HCT116 (cell line): ENCODE measurements at regions not wholly inside any gene's neighbourhood (a gene's known extent, or its start where the extent isn't known, plus 50 kb on each side); places are given as distances from the start of the nearest gene placed in this dataset.

Experiments used
- ATAC-seq: fragments of 200-7000 bp; cut with Tn5 transposase; 2 replicates; pipeline ENCODE4 v1.9.1; 2020; ENCODE audit warnings: mild to moderate bottlenecking, moderate library complexity
- BruUV-seq: library from RNA; stranded (reverse); fragments of 400-500 nt; replicated peaks from 2 replicates; lab custom pipeline; 2021; lab: Mats Ljungman, UMichigan
- CTCF ChIA-PET: fragments of 300-600 bp; sonication (Branson Sonifier 250); formaldehyde crosslinking; loops from one replicate; lab custom pipeline; 2021; ENCODE audit warnings: antibody characterized with exemption; lab: Charles Lee
- POLR2A ChIA-PET: fragments of 300-600, 350-600 bp; sonication (Branson Sonifier 250); formaldehyde crosslinking; loops from one replicate; lab custom pipeline; 2021; ENCODE audit warnings: antibody characterized with exemption; lab: Charles Lee
- RAD21 ChIA-PET, 2 experiments: fragments of 300-600 bp; sonication (Branson Sonifier 250); formaldehyde crosslinking; loops; one replicate each; lab custom pipeline; 2023; ENCODE audit warnings: low total read pairs in 2 of 2; ENCODE audit not compliant: uncharacterized antibody in 2 of 2, unreplicated experiment in 2 of 2, low non-redundant PET in 1 of 2; lab: Charles Lee
- DNase-seq: peaks from one replicate; pipeline ENCODE4 v3.0.0-alpha.2; 2010; ENCODE audit warnings: low read depth, low spot score
- H2AFZ ChIP-seq: fragments of 200-600 bp; shearing (Covaris generic), sonication (generic); 2 replicates; pipeline ENCODE4 v1.6.1; 2017; ENCODE audit warnings: low read depth, mixed run types, mixed read lengths, antibody characterized with exemption, low read length; ENCODE audit not compliant: poor library complexity, severe bottlenecking
- H3K27ac ChIP-seq: 2 replicates; pipeline ENCODE4 v1.5.1; 2012; ENCODE audit warnings: low read depth, low read length
- H3K27me3 ChIP-seq: fragments of 200-600 bp; sonication (generic); 2 replicates; pipeline ENCODE4 v1.6.1; 2016; ENCODE audit warnings: mixed run types, low read length, mixed read lengths; ENCODE audit not compliant: insufficient read depth
- H3K36me3 ChIP-seq, 2 experiments: fragments of 200-500 bp in 1 of 2; fragments of 200-600 bp in 1 of 2; sonication (Bioruptor generic) in 1 of 2; sonication (generic) in 1 of 2; 2 replicates each; pipeline versions ENCODE4 v1.5.1 to v1.6.1; 2014 to 2016; ENCODE audit warnings: low read length in 2 of 2, inconsistent platforms in 1 of 2, mixed read lengths in 1 of 2, mixed run types in 1 of 2; ENCODE audit not compliant: insufficient read depth in 2 of 2, control insufficient read depth in 1 of 2
- H3K4me1 ChIP-seq, 2 experiments: fragments of 200-600 bp in 1 of 2; sonication (generic) in 1 of 2; 2 replicates each; pipeline versions ENCODE4 v1.5.1 to v1.6.1; 2012 to 2017; ENCODE audit warnings: low read length in 2 of 2, inconsistent platforms in 1 of 2, mild to moderate bottlenecking in 1 of 2, mixed read lengths in 1 of 2, mixed run types in 1 of 2, moderate library complexity in 1 of 2; ENCODE audit not compliant: insufficient read depth in 2 of 2, control insufficient read depth in 1 of 2
- H3K4me2 ChIP-seq: fragments of 200-600 bp; sonication (generic); 2 replicates; pipeline ENCODE4 v1.6.1; 2017; ENCODE audit warnings: mixed run types, low read length, mixed read lengths
- H3K4me3 ChIP-seq, 2 experiments: fragments of 200-600 bp in 1 of 2; sonication (generic) in 1 of 2; replicated peaks in 1 of 2; 2 replicates each; pipeline ENCODE4 v1.5.1; 2011 to 2016; ENCODE audit warnings: low read length in 2 of 2, control low read depth in 1 of 2, low read depth in 1 of 2, mild to moderate bottlenecking in 1 of 2, mixed read lengths in 1 of 2, mixed run types in 1 of 2
- H3K79me2 ChIP-seq: fragments of 200-600 bp; sonication (generic); 2 replicates; pipeline ENCODE4 v1.6.1; 2017; ENCODE audit warnings: mild to moderate bottlenecking, mixed run types, low read length, moderate library complexity, mixed read lengths; ENCODE audit not compliant: insufficient read depth
- H3K9ac ChIP-seq: fragments of 200-600 bp; sonication (generic); 2 replicates; pipeline ENCODE4 v1.6.1; 2016; ENCODE audit warnings: low read length, mixed read lengths
- H3K9me2 ChIP-seq: fragments of 200-600 bp; sonication (generic), shearing (Covaris generic); 2 replicates; pipeline ENCODE4 v1.6.1; 2017; ENCODE audit warnings: mixed run types, mild to moderate bottlenecking, moderate library complexity; ENCODE audit not compliant: insufficient read depth
- H3K9me3 ChIP-seq, 2 experiments: fragments of 200-500 bp in 1 of 2; fragments of 200-600 bp in 1 of 2; sonication (Bioruptor generic) in 1 of 2; sonication (generic) in 1 of 2; 2 replicates each; pipeline ENCODE4 v1.6.1; 2014 to 2017; ENCODE audit warnings: low read length in 2 of 2, mixed read lengths in 2 of 2, inconsistent platforms in 1 of 2, low read depth in 1 of 2, mild to moderate bottlenecking in 1 of 2, mixed run types in 1 of 2, moderate library complexity in 1 of 2; ENCODE audit not compliant: control insufficient read depth in 1 of 2, insufficient read depth in 1 of 2
- H4K20me1 ChIP-seq: fragments of 200-600 bp; sonication (generic), shearing (Covaris generic); 2 replicates; pipeline ENCODE4 v1.6.1; 2017; ENCODE audit warnings: mixed run types, mild to moderate bottlenecking, moderate library complexity; ENCODE audit not compliant: insufficient read depth
- ATF3 ChIP-seq: IDR thresholded peaks from 2 replicates; pipeline ENCODE4 v1.6.1; 2012
- CBX3 ChIP-seq: IDR thresholded peaks from 2 replicates; pipeline ENCODE4 v1.6.1; 2012; ENCODE audit warnings: low read depth
- CEBPB ChIP-seq: IDR thresholded peaks from 2 replicates; pipeline ENCODE4 v1.6.1; 2012; ENCODE audit warnings: low read depth
- CTCF ChIP-seq, 3 experiments: fragments of 200-600 bp in 1 of 3; sonication (generic) in 1 of 3; IDR thresholded peaks in 2 of 3; conservative IDR thresholded peaks in 1 of 3; 2 replicates each; pipeline ENCODE4 v1.5.1; 2012 to 2017; ENCODE audit warnings: low read depth in 2 of 3, low read length in 2 of 3, antibody characterized with exemption in 1 of 3, borderline replicate concordance in 1 of 3, control low read depth in 1 of 3, mild to moderate bottlenecking in 1 of 3, mixed read lengths in 1 of 3, mixed run types in 1 of 3, moderate library complexity in 1 of 3; ENCODE audit not compliant: insufficient read depth in 1 of 3
- EGR1 ChIP-seq: IDR thresholded peaks from 2 replicates; pipeline ENCODE4 v1.6.1; 2012; ENCODE audit warnings: low read depth
- ELF1 ChIP-seq: IDR thresholded peaks from 2 replicates; pipeline ENCODE4 v1.6.1; 2012; ENCODE audit warnings: low read depth, borderline replicate concordance
- EZH2 ChIP-seq: fragments of 200-600 bp; sonication (generic); IDR thresholded peaks from 2 replicates; pipeline ENCODE4 v1.6.1; 2017; ENCODE audit warnings: antibody characterized with exemption, mixed run types
- EZH2phosphoT487 ChIP-seq: fragments of 200-600 bp; IDR thresholded peaks from 2 replicates; pipeline ENCODE4 v1.6.1; 2018; ENCODE audit warnings: antibody characterized with exemption, borderline replicate concordance
- FOSL1 ChIP-seq: IDR thresholded peaks from 2 replicates; pipeline ENCODE4 v1.6.1; 2012; ENCODE audit warnings: low read depth
- POLR2A ChIP-seq: IDR thresholded peaks from 2 replicates; pipeline ENCODE4 v1.7.0; 2011; ENCODE audit warnings: borderline replicate concordance; ENCODE audit not compliant: insufficient read depth, insufficient read length; ENCODE audit errors: extremely low read depth
- POLR2AphosphoS5 ChIP-seq: IDR thresholded peaks from 2 replicates; pipeline ENCODE4 v1.6.1; 2011; ENCODE audit warnings: mild to moderate bottlenecking, low read depth, low read length, moderate library complexity
- SIN3A ChIP-seq: IDR thresholded peaks from 2 replicates; pipeline ENCODE4 v1.6.1; 2012; ENCODE audit warnings: low read depth
- SP1 ChIP-seq: IDR thresholded peaks from 2 replicates; pipeline ENCODE4 v1.6.1; 2012; ENCODE audit warnings: low read depth
- SRF ChIP-seq: IDR thresholded peaks from 2 replicates; pipeline ENCODE4 v1.6.1; 2012; ENCODE audit warnings: low read depth
- TCF7L2 ChIP-seq: IDR thresholded peaks from 2 replicates; pipeline ENCODE4 v1.7.0; 2011; ENCODE audit warnings: borderline replicate concordance, inconsistent platforms; ENCODE audit not compliant: insufficient read depth, insufficient read length; ENCODE audit errors: extremely low read depth
- ZBTB33 ChIP-seq: IDR thresholded peaks from 2 replicates; pipeline ENCODE4 v1.6.1; 2011; ENCODE audit warnings: mild to moderate bottlenecking, low read length, moderate library complexity; ENCODE audit not compliant: insufficient replicate concordance; ENCODE audit errors: extremely low read depth
- ZFX ChIP-seq: fragments of 450-650 bp; IDR thresholded peaks from 2 replicates; pipeline ENCODE4 v1.6.1; 2017
- ZNF274 ChIP-seq: fragments of 200-500 bp; sonication (Bioruptor generic); IDR thresholded peaks from 2 replicates; pipeline ENCODE4 v1.6.1; 2014; ENCODE audit warnings: mild to moderate bottlenecking, low read depth, low read length, inconsistent platforms
- intact Hi-C: fragments of 100-400 bp; cut with micrococcal nuclease; formaldehyde crosslinking; loops from 2 replicates; pipeline ENCODE4 v1.10.0; 2022
- TF ChIP-seq, protein P1 (sequence below): IDR thresholded peaks from 2 replicates; pipeline ENCODE4 v1.6.1; 2012; ENCODE audit warnings: low read depth
- TF ChIP-seq, protein P2 (sequence below): IDR thresholded peaks from 2 replicates; pipeline ENCODE4 v1.6.1; 2012

DNA sequence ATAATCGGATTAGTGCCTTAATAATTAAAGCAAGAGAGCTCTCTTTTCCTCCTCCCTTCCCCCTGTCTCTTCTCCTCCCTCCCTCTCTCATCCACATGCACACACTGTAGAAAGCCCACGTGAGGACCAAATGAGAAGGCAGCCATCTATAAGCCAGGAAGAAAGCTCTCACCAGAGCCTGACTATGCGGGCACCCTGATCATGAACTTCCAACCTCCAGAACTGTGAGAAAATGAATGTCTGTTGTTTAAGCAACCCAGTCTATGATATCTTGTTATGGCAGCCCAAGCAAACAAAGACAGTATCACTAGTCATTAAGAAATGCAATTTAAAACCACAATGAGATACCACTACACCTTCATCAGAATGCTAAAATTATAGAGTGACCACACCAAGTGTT is 220.3 kb downstream of the EN1 start:
- Histone ChIP-seq H3K27ac (no peak overlapping the region), H3K4me3 (no peak overlapping the region), H3K4me1 (no peaks in the 10 kb centered on the region), H3K4me2 (no peak overlapping the region), H3K9ac (no peak overlapping the region), H3K79me2 (no peaks in the 10 kb centered on the region), H3K9me2 (no peaks in the 10 kb centered on the region)
- no peak for DNase-seq
- BruUV-seq = no TSS peak
- TF ChIP-seq SIN3A = no peak
- TF ChIP-seq, protein P1, sequence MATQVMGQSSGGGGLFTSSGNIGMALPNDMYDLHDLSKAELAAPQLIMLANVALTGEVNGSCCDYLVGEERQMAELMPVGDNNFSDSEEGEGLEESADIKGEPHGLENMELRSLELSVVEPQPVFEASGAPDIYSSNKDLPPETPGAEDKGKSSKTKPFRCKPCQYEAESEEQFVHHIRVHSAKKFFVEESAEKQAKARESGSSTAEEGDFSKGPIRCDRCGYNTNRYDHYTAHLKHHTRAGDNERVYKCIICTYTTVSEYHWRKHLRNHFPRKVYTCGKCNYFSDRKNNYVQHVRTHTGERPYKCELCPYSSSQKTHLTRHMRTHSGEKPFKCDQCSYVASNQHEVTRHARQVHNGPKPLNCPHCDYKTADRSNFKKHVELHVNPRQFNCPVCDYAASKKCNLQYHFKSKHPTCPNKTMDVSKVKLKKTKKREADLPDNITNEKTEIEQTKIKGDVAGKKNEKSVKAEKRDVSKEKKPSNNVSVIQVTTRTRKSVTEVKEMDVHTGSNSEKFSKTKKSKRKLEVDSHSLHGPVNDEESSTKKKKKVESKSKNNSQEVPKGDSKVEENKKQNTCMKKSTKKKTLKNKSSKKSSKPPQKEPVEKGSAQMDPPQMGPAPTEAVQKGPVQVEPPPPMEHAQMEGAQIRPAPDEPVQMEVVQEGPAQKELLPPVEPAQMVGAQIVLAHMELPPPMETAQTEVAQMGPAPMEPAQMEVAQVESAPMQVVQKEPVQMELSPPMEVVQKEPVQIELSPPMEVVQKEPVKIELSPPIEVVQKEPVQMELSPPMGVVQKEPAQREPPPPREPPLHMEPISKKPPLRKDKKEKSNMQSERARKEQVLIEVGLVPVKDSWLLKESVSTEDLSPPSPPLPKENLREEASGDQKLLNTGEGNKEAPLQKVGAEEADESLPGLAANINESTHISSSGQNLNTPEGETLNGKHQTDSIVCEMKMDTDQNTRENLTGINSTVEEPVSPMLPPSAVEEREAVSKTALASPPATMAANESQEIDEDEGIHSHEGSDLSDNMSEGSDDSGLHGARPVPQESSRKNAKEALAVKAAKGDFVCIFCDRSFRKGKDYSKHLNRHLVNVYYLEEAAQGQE = no peak
- TF ChIP-seq ZFX = no peak
- no peak for TF ChIP-seq CBX3
- TF ChIP-seq POLR2A = no peak
- no peak for TF ChIP-seq EGR1
- TF ChIP-seq SRF = no peak
- TF ChIP-seq EZH2 = no peak
- TF ChIP-seq SP1 = no peak
- no peak for TF ChIP-seq POLR2AphosphoS5
- TF ChIP-seq ZNF274 = no peak
- TF ChIP-seq, protein P2, sequence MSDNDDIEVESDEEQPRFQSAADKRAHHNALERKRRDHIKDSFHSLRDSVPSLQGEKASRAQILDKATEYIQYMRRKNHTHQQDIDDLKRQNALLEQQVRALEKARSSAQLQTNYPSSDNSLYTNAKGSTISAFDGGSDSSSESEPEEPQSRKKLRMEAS = no peak
- no peak for TF ChIP-seq CEBPB
- TF ChIP-seq EZH2phosphoT487 = no peak
- TF ChIP-seq ZBTB33 = no peak
- no peak for TF ChIP-seq TCF7L2
- TF ChIP-seq ATF3 = no peak
- no peak for TF ChIP-seq FOSL1
- no peak for TF ChIP-seq ELF1
- no peak for TF ChIP-seq CTCF (IDR thresholded peaks at IDR 0.05 in 2 of 3, conservative IDR thresholded peaks at IDR 0.05 in 1 of 3; ENCODE audit: borderline replicate concordance in 1 of 3, insufficient read depth in 1 of 3, low read depth in 2 of 3, low read length in 2 of 3)
- TF ChIP-seq, all 23 proteins: peak for 0
- intact Hi-C loops = no loop called here
- RAD21 ChIA-PET = no interaction called here
- POLR2A ChIA-PET = no interaction called here
- Histone ChIP-seq H4K20me1 (no peaks in the 10 kb centered on the region), H3K9me3 (no peaks in the 10 kb centered on the region), H3K36me3 (no peaks in the 10 kb centered on the region), H3K27me3 (peaks cover 18% of the 10 kb centered on the region; the same call in 1 of the 2 replicates), H2AFZ (no peak overlapping the region)
- CTCF ChIA-PET = no interaction called here
- ATAC-seq = no peak
